ENCODE measurements at regions not wholly inside any gene's neighbourhood (a gene's known extent, or its start where the extent isn't known, plus 50 kb on each side); places are given as distances from the start of the nearest gene placed in this dataset.

DNA sequence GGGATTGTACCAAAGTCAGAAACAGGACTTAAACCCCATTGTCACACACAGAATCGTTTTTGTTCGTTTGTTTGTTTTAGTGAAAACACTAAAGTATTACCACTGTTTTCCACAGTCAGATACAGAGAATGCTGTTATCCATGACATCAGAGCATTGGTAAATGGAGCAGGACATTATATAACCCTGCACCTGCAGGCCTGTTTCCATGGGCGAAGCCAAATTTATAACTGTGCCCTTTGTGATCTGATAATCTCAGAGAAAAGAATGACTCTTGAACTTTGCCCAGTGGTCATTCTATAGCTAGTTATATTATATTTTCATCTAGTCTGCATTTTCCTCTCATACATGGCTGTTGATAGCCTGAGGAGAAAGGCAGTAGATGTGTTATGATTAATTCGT is 217.6 kb downstream of the TMEM182 start:
- Histone ChIP-seq H3K9ac (ENCODE audit: low read length) (no peak overlapping the region), H4K20me1 (ENCODE audit: insufficient read depth) (no peaks in the 10 kb centered on the region), H3K9me2 (ENCODE audit: insufficient read depth, low read length) (no peaks in the 10 kb centered on the region), H3K9me3 (ENCODE audit: low read length) (no peaks in the 10 kb centered on the region), H3K27ac (ENCODE audit: low read length) (no peak overlapping the region), H3K4me2 (ENCODE audit: low read length) (no peak overlapping the region), H2AFZ (ENCODE audit: low read depth, low read length) (no peak overlapping the region), H3K79me2 (replicated peaks; ENCODE audit: insufficient read depth, low read length) (no peaks in the 10 kb centered on the region), H3K36me3 (ENCODE audit: insufficient read depth, low read length) (no peaks in the 10 kb centered on the region), H3K27me3 (ENCODE audit: insufficient read depth, low read depth, low read length) (no peaks in the 10 kb centered on the region), H3K4me3 (ENCODE audit: low read length) (no peak overlapping the region), H3F3A (ENCODE audit: insufficient read depth, low read length, poor library complexity, severe bottlenecking) (peaks cover 4% of the 10 kb centered on the region)
- no peak for TF ChIP-seq EZH2 (IDR thresholded peaks at IDR 0.05; ENCODE audit: borderline replicate concordance, insufficient read depth, low read length, poor library complexity, severe bottlenecking)
- TF ChIP-seq RAD21 (conservative IDR thresholded peaks at IDR 0.05): no peak
- TF ChIP-seq MXI1 (conservative IDR thresholded peaks at IDR 0.05; ENCODE audit: poor library complexity, severe bottlenecking): no peak

DNA sequence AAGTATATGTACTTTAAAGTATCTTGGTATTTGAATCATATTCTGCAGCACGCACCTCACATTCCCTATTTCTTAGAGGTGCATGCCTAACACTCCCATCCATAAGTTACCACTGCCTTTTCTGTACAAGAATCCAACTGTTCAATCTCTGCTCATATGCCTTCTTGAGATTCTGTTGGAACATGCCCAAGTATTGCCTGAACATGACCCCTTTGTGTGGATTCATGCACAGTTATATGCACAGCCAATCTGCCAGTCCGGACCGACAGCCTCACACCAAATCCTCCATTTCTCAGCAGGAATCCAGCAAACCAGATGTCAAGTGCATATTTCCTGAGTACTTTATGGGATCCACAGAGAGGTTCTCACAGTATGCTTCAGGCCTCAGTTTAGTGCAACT is 222.0 kb downstream of the TMEM182 start:
- H3K27me3 ChIP-seq (ENCODE audit: insufficient read depth, low read depth, low read length): no peaks in the 10 kb centered on the region
- H3K36me3 ChIP-seq (ENCODE audit: insufficient read depth, low read length): no peaks in the 10 kb centered on the region
- H3K27ac ChIP-seq (ENCODE audit: low read length): no peak overlapping the region
- no peak overlapping the region for H3K9ac ChIP-seq (ENCODE audit: low read length)
- H3K4me2 ChIP-seq (ENCODE audit: low read length): no peak overlapping the region
- H3K9me2 ChIP-seq (ENCODE audit: insufficient read depth, low read length): no peaks in the 10 kb centered on the region
- H4K20me1 ChIP-seq (ENCODE audit: insufficient read depth): no peaks in the 10 kb centered on the region
- TF ChIP-seq RAD21 (conservative IDR thresholded peaks at IDR 0.05): no peak
- no peak for TF ChIP-seq TAF1 (IDR thresholded peaks at IDR 0.05; ENCODE audit: low read depth)
- no peak for TF ChIP-seq MXI1 (conservative IDR thresholded peaks at IDR 0.05; ENCODE audit: poor library complexity, severe bottlenecking)
- no peak for TF ChIP-seq EZH2 (IDR thresholded peaks at IDR 0.05; ENCODE audit: borderline replicate concordance, insufficient read depth, low read length, poor library complexity, severe bottlenecking)
- TF ChIP-seq EP300 (conservative IDR thresholded peaks at IDR 0.05; ENCODE audit: poor library complexity, severe bottlenecking): no peak
- no peak for TF ChIP-seq POLR2AphosphoS5 (IDR thresholded peaks at IDR 0.05)
- TF ChIP-seq REST (IDR thresholded peaks at IDR 0.05; ENCODE audit: borderline replicate concordance): no peak
- TF ChIP-seq, protein P1, sequence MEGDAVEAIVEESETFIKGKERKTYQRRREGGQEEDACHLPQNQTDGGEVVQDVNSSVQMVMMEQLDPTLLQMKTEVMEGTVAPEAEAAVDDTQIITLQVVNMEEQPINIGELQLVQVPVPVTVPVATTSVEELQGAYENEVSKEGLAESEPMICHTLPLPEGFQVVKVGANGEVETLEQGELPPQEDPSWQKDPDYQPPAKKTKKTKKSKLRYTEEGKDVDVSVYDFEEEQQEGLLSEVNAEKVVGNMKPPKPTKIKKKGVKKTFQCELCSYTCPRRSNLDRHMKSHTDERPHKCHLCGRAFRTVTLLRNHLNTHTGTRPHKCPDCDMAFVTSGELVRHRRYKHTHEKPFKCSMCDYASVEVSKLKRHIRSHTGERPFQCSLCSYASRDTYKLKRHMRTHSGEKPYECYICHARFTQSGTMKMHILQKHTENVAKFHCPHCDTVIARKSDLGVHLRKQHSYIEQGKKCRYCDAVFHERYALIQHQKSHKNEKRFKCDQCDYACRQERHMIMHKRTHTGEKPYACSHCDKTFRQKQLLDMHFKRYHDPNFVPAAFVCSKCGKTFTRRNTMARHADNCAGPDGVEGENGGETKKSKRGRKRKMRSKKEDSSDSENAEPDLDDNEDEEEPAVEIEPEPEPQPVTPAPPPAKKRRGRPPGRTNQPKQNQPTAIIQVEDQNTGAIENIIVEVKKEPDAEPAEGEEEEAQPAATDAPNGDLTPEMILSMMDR (IDR thresholded peaks at IDR 0.05; ENCODE audit: poor library complexity, severe bottlenecking): no peak
- H3F3A ChIP-seq (ENCODE audit: insufficient read depth, low read length, poor library complexity, severe bottlenecking): no peaks in the 10 kb centered on the region
- no peaks in the 10 kb centered on the region for H3K9me3 ChIP-seq (ENCODE audit: low read length)
- H2AFZ ChIP-seq (ENCODE audit: low read depth, low read length): no peak overlapping the region
- no peak overlapping the region for H3K4me3 ChIP-seq (ENCODE audit: low read length)
- no peaks in the 10 kb centered on the region for H3K79me2 ChIP-seq (replicated peaks; ENCODE audit: insufficient read depth, low read length)

Data from neural cell (in vitro differentiated cells).